ENCODE measurements at regions not wholly inside any gene's neighbourhood (a gene's known extent, or its start where the extent isn't known, plus 50 kb on each side); places are given as distances from the start of the nearest gene placed in this dataset.

DNA sequence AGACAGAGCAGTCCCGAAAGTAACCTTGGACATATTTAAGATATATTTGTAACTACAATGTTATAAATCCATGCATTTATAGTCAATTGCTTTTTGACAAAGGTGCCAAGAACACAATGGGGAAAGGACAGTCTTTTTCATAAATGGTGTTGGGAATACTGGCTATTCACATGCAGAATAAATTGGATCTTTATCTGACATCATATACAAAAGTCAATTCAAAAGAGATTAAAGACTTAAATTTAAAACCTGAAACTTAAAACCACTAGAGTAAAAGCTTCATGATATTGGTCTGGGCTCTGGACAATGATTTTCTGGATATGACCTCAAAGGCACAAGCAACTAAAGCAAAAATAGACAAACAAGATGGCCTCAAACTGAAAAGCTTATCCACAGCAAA is 950.7 kb upstream of the TYRP1 start:
- Histone ChIP-seq H3K27me3 (no peaks in the 10 kb centered on the region), H3K9me3 (no peaks in the 10 kb centered on the region), H3K27ac (no peak overlapping the region), H3K36me3 (no peaks in the 10 kb centered on the region), H3K4me3 (no peak overlapping the region), H3K4me1 (no peaks in the 10 kb centered on the region)
- TF ChIP-seq, protein P1, sequence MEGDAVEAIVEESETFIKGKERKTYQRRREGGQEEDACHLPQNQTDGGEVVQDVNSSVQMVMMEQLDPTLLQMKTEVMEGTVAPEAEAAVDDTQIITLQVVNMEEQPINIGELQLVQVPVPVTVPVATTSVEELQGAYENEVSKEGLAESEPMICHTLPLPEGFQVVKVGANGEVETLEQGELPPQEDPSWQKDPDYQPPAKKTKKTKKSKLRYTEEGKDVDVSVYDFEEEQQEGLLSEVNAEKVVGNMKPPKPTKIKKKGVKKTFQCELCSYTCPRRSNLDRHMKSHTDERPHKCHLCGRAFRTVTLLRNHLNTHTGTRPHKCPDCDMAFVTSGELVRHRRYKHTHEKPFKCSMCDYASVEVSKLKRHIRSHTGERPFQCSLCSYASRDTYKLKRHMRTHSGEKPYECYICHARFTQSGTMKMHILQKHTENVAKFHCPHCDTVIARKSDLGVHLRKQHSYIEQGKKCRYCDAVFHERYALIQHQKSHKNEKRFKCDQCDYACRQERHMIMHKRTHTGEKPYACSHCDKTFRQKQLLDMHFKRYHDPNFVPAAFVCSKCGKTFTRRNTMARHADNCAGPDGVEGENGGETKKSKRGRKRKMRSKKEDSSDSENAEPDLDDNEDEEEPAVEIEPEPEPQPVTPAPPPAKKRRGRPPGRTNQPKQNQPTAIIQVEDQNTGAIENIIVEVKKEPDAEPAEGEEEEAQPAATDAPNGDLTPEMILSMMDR (IDR thresholded peaks at IDR 0.05): no peak
- no peak for TF ChIP-seq POLR2A (IDR thresholded peaks at IDR 0.05)
- no peak for DNase-seq

- Histone ChIP-seq H3K4me3 (no peak overlapping the region), H3K9me3 (no peaks in the 10 kb centered on the region)
- no peak for TF ChIP-seq POLR2A (IDR thresholded peaks at IDR 0.05)
- TF ChIP-seq, protein P1 (IDR thresholded peaks at IDR 0.05): no peak
These were observed 949.8 kb upstream of the TYRP1 start for GRCh38 chr9:11743356-11743755.

DNA sequence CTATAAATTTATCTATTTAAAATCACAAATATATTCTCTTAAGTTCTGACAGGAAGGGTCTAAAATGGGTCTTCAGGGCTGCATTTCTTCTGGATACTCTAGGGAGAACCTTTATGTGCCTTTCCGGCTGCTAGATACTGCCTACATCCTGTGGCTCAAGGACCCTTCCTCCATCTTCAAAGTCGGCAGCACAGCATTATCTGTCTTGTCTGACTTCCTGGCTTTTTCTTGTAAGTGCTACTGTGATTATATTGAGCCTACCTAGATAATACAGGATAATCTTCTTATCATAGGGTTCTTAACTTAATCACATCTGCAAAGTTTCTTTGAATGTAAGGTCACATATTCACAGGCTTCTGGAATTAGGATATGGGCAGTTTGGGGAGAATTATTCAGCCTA is 943.8 kb upstream of the TYRP1 start:
- H3K4me3 ChIP-seq: no peak overlapping the region
- no peak for TF ChIP-seq POLR2A (IDR thresholded peaks at IDR 0.05)
- TF ChIP-seq, protein P1 (IDR thresholded peaks at IDR 0.05): no peak
- H3K4me1 ChIP-seq: no peaks in the 10 kb centered on the region
- no peak overlapping the region for H3K27ac ChIP-seq
- H3K9me3 ChIP-seq: no peaks in the 10 kb centered on the region
- H3K36me3 ChIP-seq: no peaks in the 10 kb centered on the region
- no peak for DNase-seq
- H3K27me3 ChIP-seq: no peaks in the 10 kb centered on the region

More at GRCh38 chr9:11743356-11743755, 949.8 kb upstream of the TYRP1 start:
- H3K4me1 ChIP-seq: no peaks in the 10 kb centered on the region
- H3K36me3 ChIP-seq: no peaks in the 10 kb centered on the region
- DNase-seq: no peak
- H3K27me3 ChIP-seq: no peaks in the 10 kb centered on the region
- H3K27ac ChIP-seq: no peak overlapping the region

GRCh38 chr9:11755951-11756350 is 937.2 kb upstream of the TYRP1 start:
- no peak for DNase-seq
- H3K9me3 ChIP-seq: no peaks in the 10 kb centered on the region
- H3K36me3 ChIP-seq: no peaks in the 10 kb centered on the region
- no peak for TF ChIP-seq POLR2A (IDR thresholded peaks at IDR 0.05)
- TF ChIP-seq, protein P1 (IDR thresholded peaks at IDR 0.05): no peak
- H3K4me1 ChIP-seq: no peaks in the 10 kb centered on the region
- H3K27me3 ChIP-seq: no peaks in the 10 kb centered on the region
- H3K4me3 ChIP-seq: no peak overlapping the region
- H3K27ac ChIP-seq: no peak overlapping the region

DNA sequence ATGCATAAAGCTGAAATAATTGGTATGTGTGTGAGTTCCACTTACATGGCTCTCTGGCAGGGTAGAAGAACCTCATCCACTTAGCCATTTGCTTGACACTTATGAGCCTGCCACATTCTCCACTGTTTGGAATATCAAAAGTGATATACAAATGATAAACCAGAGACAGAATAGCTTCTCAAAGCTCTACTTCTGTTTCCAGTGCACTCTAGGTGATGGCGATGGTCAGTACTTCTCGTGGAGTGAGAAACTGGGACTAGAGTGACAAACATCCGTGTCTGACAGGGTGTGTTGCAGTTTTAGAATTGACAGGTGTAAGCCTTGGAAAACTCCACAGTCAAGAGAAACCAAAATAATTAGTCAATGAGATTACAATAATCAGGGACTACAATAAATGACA is 935.8 kb upstream of the TYRP1 start:
- no peak for DNase-seq
- Histone ChIP-seq H3K4me3 (no peak overlapping the region), H3K9me3 (no peaks in the 10 kb centered on the region), H3K4me1 (no peaks in the 10 kb centered on the region), H3K27ac (no peak overlapping the region), H3K27me3 (no peaks in the 10 kb centered on the region), H3K36me3 (no peaks in the 10 kb centered on the region)
- no peak for TF ChIP-seq POLR2A (IDR thresholded peaks at IDR 0.05)
- TF ChIP-seq, protein P1 (IDR thresholded peaks at IDR 0.05): no peak

- Histone ChIP-seq H3K36me3 (no peaks in the 10 kb centered on the region), H3K27ac (no peak overlapping the region), H3K27me3 (no peaks in the 10 kb centered on the region), H3K4me3 (no peak overlapping the region), H3K9me3 (no peaks in the 10 kb centered on the region), H3K4me1 (no peaks in the 10 kb centered on the region)
- DNase-seq: no peak
- TF ChIP-seq, protein P1 (IDR thresholded peaks at IDR 0.05): no peak
- TF ChIP-seq POLR2A (IDR thresholded peaks at IDR 0.05): no peak
These were observed 935.2 kb upstream of the TYRP1 start for GRCh38 chr9:11758016-11758415.
